ELR (cell line): ENCODE measurements at regions not wholly inside any gene's neighbourhood (a gene's known extent, or its start where the extent isn't known, plus 50 kb on each side); places are given as distances from the start of the nearest gene placed in this dataset.

Source experiments
- DNase-seq: peaks from one replicate; pipeline ENCODE4 v3.0.0-alpha.2; 2015; ENCODE audit warnings: low read depth

GRCh38 chr14:45364565-45365156 is 111.7 kb upstream of the MIS18BP1 start:
- peak; percentile 1 for DNase-seq

GRCh38 chr14:45362505-45362904 is 109.5 kb upstream of the MIS18BP1 start:
- DNase-seq, result no peak

DNA sequence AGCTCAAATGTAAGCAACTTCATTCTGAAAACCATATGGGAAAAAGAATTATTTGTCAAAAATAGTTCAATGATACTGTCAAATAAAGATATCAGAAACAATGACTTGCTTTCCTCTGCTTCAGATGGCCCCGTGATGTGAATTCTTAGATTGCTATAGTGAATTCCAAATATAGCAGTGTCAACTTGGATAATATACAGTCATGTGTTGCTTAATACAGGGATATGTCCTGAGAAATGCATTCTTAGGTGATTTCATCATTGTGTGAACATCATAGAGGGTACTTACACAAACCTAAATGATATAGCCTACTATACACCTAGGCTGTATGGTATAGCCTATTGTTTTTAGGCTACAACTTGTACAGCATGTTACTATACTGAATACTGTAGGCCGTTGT is 108.7 kb upstream of the MIS18BP1 start:
- peak; percentile 40 for DNase-seq

- peak; percentile 55 for DNase-seq
Observed at GRCh38 chr14:45359746-45360145, 106.7 kb upstream of the MIS18BP1 start.

GRCh38 chr14:45332360-45332988 is 79.5 kb upstream of the MIS18BP1 start:
- DNase-seq, result no peak

DNA sequence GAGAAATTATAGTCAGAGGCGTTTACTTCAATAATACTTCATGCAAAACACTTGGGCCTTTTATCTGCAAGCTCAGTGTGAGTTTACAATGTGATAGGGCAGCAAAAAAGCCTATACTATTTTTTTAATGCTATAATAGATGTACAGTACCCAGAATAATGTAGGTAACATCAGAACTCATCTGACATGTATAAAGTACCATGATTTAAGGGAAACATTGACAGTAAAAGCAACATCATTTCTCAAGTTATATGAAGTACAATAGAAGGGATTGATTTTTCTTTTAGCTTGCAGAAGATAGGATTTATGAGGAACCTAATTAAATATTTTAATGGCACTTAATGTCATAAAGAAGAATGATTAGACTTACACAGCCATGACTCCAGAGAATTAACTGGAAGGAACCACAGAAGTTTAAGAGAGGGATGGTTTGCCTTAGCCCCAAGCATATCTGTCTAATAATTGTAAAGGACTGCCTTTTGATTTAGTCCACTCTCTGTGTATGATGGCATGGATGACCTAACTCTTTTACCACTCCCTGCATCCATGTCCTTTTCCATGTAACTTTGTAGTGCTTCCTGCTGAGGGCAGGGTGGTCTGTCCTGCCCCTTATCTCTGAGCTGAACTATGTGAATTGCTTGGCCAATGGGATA is 55.9 kb upstream of the MIS18BP1 start:
- no peak for DNase-seq
